PC-9 (cell line): ENCODE measurements at regions not wholly inside any gene's neighbourhood (a gene's known extent, or its start where the extent isn't known, plus 50 kb on each side); places are given as distances from the start of the nearest gene placed in this dataset.

Experiments used
- EZH2 ChIP-seq: fragments of 200-600 bp; sonication (generic); IDR thresholded peaks from 2 replicates; pipeline ENCODE4 v1.8.0; 2017; ENCODE audit warnings: antibody characterized with exemption, low read depth
- TF ChIP-seq, protein P1 (sequence below): fragments of 200-600 bp; sonication (generic); conservative IDR thresholded peaks from 2 replicates; pipeline ENCODE4 v1.6.1; 2017; ENCODE audit warnings: mixed run types, antibody characterized with exemption, mild to moderate bottlenecking, moderate library complexity

DNA sequence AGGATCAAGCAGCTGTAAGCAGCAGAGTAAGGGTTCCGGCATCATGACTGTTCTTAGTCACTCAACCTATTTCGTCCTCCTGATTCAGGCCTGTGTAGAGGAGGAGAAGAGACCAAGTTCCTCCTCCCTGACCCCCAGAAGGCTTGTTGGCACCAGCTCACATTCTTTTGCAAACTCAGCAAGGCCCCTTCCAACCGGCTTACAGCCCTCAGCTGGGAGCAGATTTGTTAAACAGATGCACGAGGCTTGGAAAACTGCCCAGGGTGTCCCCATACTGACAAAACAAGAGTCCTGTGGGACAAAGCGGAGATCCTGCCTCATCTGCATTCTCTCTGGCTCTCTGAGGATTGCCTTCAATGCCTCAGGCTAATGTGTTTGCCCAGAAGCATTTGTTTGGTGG is 113.2 kb upstream of the SOX21 start:
- TF ChIP-seq, protein P1, sequence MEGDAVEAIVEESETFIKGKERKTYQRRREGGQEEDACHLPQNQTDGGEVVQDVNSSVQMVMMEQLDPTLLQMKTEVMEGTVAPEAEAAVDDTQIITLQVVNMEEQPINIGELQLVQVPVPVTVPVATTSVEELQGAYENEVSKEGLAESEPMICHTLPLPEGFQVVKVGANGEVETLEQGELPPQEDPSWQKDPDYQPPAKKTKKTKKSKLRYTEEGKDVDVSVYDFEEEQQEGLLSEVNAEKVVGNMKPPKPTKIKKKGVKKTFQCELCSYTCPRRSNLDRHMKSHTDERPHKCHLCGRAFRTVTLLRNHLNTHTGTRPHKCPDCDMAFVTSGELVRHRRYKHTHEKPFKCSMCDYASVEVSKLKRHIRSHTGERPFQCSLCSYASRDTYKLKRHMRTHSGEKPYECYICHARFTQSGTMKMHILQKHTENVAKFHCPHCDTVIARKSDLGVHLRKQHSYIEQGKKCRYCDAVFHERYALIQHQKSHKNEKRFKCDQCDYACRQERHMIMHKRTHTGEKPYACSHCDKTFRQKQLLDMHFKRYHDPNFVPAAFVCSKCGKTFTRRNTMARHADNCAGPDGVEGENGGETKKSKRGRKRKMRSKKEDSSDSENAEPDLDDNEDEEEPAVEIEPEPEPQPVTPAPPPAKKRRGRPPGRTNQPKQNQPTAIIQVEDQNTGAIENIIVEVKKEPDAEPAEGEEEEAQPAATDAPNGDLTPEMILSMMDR: no peak
- TF ChIP-seq EZH2: no peak
